Thyroid gland (tissue), 4 donors: ENCODE measurements at regions not wholly inside any gene's neighbourhood (a gene's known extent, or its start where the extent isn't known, plus 50 kb on each side); places are given as distances from the start of the nearest gene placed in this dataset.

Experiments
- POLR2A ChIP-seq, 2 donors: fragments of 450-650 bp; IDR thresholded peaks; one replicate each; pipeline ENCODE4 v1.6.1; 2017; ENCODE audit warnings: antibody characterized with exemption in 2 of 2, mild to moderate bottlenecking in 2 of 2, moderate library complexity in 1 of 2
- TF ChIP-seq, protein P1 (sequence below), 6 experiments: fragments of 200-600 bp in 3 of 6; fragments of 450-650 bp in 3 of 6; sonication (generic) in 3 of 6; IDR thresholded peaks; one replicate each; pipeline ENCODE4 v1.5.1; 2016 to 2019; ENCODE audit warnings: antibody characterized with exemption in 6 of 6, mild to moderate bottlenecking in 2 of 6, inconsistent platforms in 1 of 6, moderate library complexity in 1 of 6

DNA sequence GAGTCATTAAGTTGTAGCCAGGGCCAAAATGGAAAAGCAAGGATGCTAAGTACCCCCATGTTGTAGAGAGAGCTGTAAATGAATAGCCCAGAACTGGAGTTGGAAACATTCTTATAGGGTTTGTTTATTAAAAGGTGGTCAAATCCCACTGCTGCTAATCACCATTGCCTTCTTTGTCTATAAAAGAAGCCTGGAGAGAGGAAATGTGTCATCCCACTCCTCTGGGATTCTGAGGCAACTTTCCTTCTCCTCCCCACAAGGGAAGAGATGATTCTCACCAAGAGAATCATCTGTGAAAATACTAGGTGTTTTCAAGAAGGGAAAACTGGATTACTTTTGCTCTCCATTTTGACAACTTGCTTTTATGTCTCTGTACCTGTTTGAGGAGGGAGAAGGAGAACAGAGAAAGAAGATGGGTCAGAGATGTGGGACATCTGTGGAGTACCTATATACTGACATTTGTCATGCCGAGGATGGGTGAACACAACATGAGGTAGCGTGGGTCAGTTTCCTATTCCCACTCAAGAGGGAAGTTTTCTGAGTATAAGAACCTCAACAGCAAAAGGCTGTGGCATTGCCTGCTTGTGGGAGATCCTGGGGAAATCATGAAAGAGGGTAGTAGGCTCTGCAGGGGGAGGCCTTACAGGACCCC lies 262.2 kb downstream of the KIF20B start:
- TF ChIP-seq, protein P1, sequence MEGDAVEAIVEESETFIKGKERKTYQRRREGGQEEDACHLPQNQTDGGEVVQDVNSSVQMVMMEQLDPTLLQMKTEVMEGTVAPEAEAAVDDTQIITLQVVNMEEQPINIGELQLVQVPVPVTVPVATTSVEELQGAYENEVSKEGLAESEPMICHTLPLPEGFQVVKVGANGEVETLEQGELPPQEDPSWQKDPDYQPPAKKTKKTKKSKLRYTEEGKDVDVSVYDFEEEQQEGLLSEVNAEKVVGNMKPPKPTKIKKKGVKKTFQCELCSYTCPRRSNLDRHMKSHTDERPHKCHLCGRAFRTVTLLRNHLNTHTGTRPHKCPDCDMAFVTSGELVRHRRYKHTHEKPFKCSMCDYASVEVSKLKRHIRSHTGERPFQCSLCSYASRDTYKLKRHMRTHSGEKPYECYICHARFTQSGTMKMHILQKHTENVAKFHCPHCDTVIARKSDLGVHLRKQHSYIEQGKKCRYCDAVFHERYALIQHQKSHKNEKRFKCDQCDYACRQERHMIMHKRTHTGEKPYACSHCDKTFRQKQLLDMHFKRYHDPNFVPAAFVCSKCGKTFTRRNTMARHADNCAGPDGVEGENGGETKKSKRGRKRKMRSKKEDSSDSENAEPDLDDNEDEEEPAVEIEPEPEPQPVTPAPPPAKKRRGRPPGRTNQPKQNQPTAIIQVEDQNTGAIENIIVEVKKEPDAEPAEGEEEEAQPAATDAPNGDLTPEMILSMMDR (IDR thresholded peaks at IDR 0.05), result no peak
- TF ChIP-seq POLR2A (IDR thresholded peaks at IDR 0.05), result no peak
